GM23338 (cell line): ENCODE measurements at regions not wholly inside any gene's neighbourhood (a gene's known extent, or its start where the extent isn't known, plus 50 kb on each side); places are given as distances from the start of the nearest gene placed in this dataset.
A peak's percentile ranks its signal among the peaks of the same experiment; 100 is the strongest.

ENCODE experiments used
- ATAC-seq: fragments of 200-7000 bp; cut with Tn5 transposase; 3 replicates; pipeline ENCODE4 v1.9.1; 2020
- DNase-seq: peaks from one replicate; pipeline ENCODE4 v3.0.0-alpha.2; 2015; ENCODE audit warnings: low spot score
- H2AFZ ChIP-seq: fragments of 200-600 bp; sonication (generic); 2 replicates; pipeline ENCODE4 v1.8.0; 2016; ENCODE audit warnings: antibody characterized with exemption, mild to moderate bottlenecking, moderate library complexity
- H3F3A ChIP-seq: fragments of 200-600 bp; sonication (generic); replicated peaks from 2 replicates; pipeline ENCODE4 v1.8.0; 2017; ENCODE audit warnings: antibody characterized with exemption, mixed run types, low read depth
- H3K27ac ChIP-seq: fragments of 200-600 bp; sonication (generic); 2 replicates; pipeline ENCODE4 v1.6.1; 2016; ENCODE audit warnings: low read depth
- H3K27me3 ChIP-seq: fragments of 200-600 bp; sonication (generic); 2 replicates; pipeline ENCODE4 v1.8.0; 2016; ENCODE audit warnings: mild to moderate bottlenecking, mixed run types, moderate library complexity; ENCODE audit not compliant: insufficient read depth
- H3K36me3 ChIP-seq: fragments of 200-600 bp; sonication (generic); 2 replicates; pipeline ENCODE4 v1.8.0; 2016; ENCODE audit warnings: mild to moderate bottlenecking; ENCODE audit not compliant: insufficient read depth
- H3K4me1 ChIP-seq: fragments of 200-600 bp; sonication (generic); 2 replicates; pipeline ENCODE4 v1.8.0; 2016; ENCODE audit warnings: mild to moderate bottlenecking, moderate library complexity; ENCODE audit not compliant: insufficient read depth
- H3K4me2 ChIP-seq: fragments of 200-600 bp; sonication (generic); 2 replicates; pipeline ENCODE4 v1.7.1; 2017; ENCODE audit warnings: mixed run types
- H3K4me3 ChIP-seq: fragments of 200-600 bp; sonication (generic); 2 replicates; pipeline ENCODE4 v1.6.1; 2016; ENCODE audit warnings: mixed run types
- H3K79me2 ChIP-seq: fragments of 200-600 bp; sonication (generic); replicated peaks from 2 replicates; pipeline ENCODE4 v1.8.0; 2017; ENCODE audit warnings: mild to moderate bottlenecking; ENCODE audit not compliant: insufficient read depth
- H3K9me2 ChIP-seq: fragments of 200-600 bp; sonication (generic); 2 replicates; pipeline ENCODE4 v1.8.0; 2017; ENCODE audit not compliant: insufficient read depth
- H4K20me1 ChIP-seq: fragments of 200-600 bp; sonication (generic); replicated peaks from 2 replicates; pipeline ENCODE4 v1.8.0; 2017; ENCODE audit warnings: mild to moderate bottlenecking; ENCODE audit not compliant: insufficient read depth
- H3K27ac Mint-ChIP-seq: 2 replicates; pipeline ENCODE4 v1.8.0; 2020; ENCODE audit warnings: inconsistent platforms, mild to moderate bottlenecking, moderate library complexity, mixed read lengths
- H3K27me3 Mint-ChIP-seq: 3 replicates; pipeline ENCODE4 v1.8.0; 2022; ENCODE audit warnings: low read depth, mild to moderate bottlenecking, moderate library complexity, mixed read lengths, inconsistent platforms; ENCODE audit not compliant: insufficient read depth, poor library complexity
- H3K36me3 Mint-ChIP-seq: 3 replicates; pipeline ENCODE4 v1.8.0; 2021; ENCODE audit warnings: low read depth, mild to moderate bottlenecking, inconsistent platforms, moderate library complexity, mixed read lengths
- H3K4me1 Mint-ChIP-seq: 3 replicates; pipeline ENCODE4 v1.8.0; 2020; ENCODE audit warnings: mild to moderate bottlenecking, inconsistent platforms, mixed read lengths
- H3K4me3 Mint-ChIP-seq: 3 replicates; pipeline ENCODE4 v1.8.0; 2021; ENCODE audit warnings: moderate library complexity, mild to moderate bottlenecking, inconsistent platforms, mixed read lengths
- H3K9me3 Mint-ChIP-seq: 3 replicates; pipeline ENCODE4 v1.8.0; 2020; ENCODE audit warnings: moderate library complexity, mild to moderate bottlenecking, inconsistent platforms, mixed read lengths
- CREB1 ChIP-seq: fragments of 250-450 bp; sonication (Bioruptor Pico); IDR thresholded peaks from 2 replicates; pipeline ENCODE4 v1.5.0; 2020; ENCODE audit warnings: low read depth, mild to moderate bottlenecking, moderate library complexity
- EZH2 ChIP-seq: fragments of 200-600 bp; sonication (generic); IDR thresholded peaks from one replicate; pipeline ENCODE4 v1.8.0; 2017; ENCODE audit warnings: antibody characterized with exemption, mild to moderate bottlenecking, low read depth; ENCODE audit not compliant: unreplicated experiment
- EZH2phosphoT487 ChIP-seq: fragments of 200-600 bp; sonication (generic); IDR thresholded peaks from one replicate; pipeline ENCODE4 v1.8.1; 2018; ENCODE audit warnings: antibody characterized with exemption; ENCODE audit not compliant: unreplicated experiment
- JUNB ChIP-seq: IDR thresholded peaks from one replicate; pipeline ENCODE4 v1.6.1; 2016; ENCODE audit warnings: antibody characterized with exemption; ENCODE audit not compliant: unreplicated experiment
- NANOG ChIP-seq: IDR thresholded peaks from 2 replicates; pipeline ENCODE4 v1.6.1; 2016; ENCODE audit warnings: antibody characterized with exemption, borderline replicate concordance
- POLR2AphosphoS5 ChIP-seq: IDR thresholded peaks from 2 replicates; pipeline ENCODE4 v1.6.1; 2016; ENCODE audit warnings: antibody characterized with exemption, low read depth
- REST ChIP-seq: IDR thresholded peaks from one replicate; pipeline ENCODE4 v1.6.1; 2018; ENCODE audit warnings: antibody characterized with exemption; ENCODE audit not compliant: unreplicated experiment
- STAT1 ChIP-seq: IDR thresholded peaks from one replicate; pipeline ENCODE4 v1.6.1; 2016; ENCODE audit warnings: antibody characterized with exemption; ENCODE audit not compliant: unreplicated experiment
- ZNF331 ChIP-seq: fragments of 250-450 bp; sonication (Bioruptor Pico); IDR thresholded peaks from 2 replicates; pipeline ENCODE4 v1.5.0; 2020; ENCODE audit warnings: low read depth, mild to moderate bottlenecking, moderate library complexity
- ZNF462 ChIP-seq: fragments of 250-450 bp; sonication (Bioruptor Pico); IDR thresholded peaks from 2 replicates; pipeline ENCODE4 v1.5.0; 2020; ENCODE audit warnings: mild to moderate bottlenecking, moderate library complexity
- TF ChIP-seq, protein P1 (sequence below): IDR thresholded peaks from 2 replicates; pipeline ENCODE4 v1.6.1; 2016; ENCODE audit warnings: antibody characterized with exemption
- TF ChIP-seq, protein P2 (sequence below), 2 experiments: fragments of 200-600 bp in 1 of 2; sonication (generic) in 1 of 2; conservative IDR thresholded peaks; 2 replicates each; pipeline versions ENCODE4 v1.5.1 to v1.6.1; 2016 to 2017; ENCODE audit warnings: antibody characterized with exemption in 2 of 2, low read depth in 2 of 2, mild to moderate bottlenecking in 2 of 2, moderate library complexity in 1 of 2

GRCh38 chr2:58369594-58369993 lies 128.5 kb upstream of the FANCL start (continued):
- no peak for TF ChIP-seq EZH2phosphoT487
- no peak for TF ChIP-seq ZNF331 (CRISPR knock-in tag)
- no peak for TF ChIP-seq CREB1
- no peak for TF ChIP-seq POLR2AphosphoS5
- TF ChIP-seq JUNB: no peak
- no peak for TF ChIP-seq NANOG
- no peak for TF ChIP-seq ZNF462
- no peak for TF ChIP-seq STAT1

GRCh38 chr2:58364098-58364497 lies 123.0 kb upstream of the FANCL start:
- no peaks in the 10 kb centered on the region for H3F3A ChIP-seq
- H3K4me3 ChIP-seq: no peak overlapping the region
- no peak for TF ChIP-seq POLR2AphosphoS5
- TF ChIP-seq JUNB: no peak
- no peak for TF ChIP-seq REST
- no peak for TF ChIP-seq EZH2
- TF ChIP-seq, protein P1, sequence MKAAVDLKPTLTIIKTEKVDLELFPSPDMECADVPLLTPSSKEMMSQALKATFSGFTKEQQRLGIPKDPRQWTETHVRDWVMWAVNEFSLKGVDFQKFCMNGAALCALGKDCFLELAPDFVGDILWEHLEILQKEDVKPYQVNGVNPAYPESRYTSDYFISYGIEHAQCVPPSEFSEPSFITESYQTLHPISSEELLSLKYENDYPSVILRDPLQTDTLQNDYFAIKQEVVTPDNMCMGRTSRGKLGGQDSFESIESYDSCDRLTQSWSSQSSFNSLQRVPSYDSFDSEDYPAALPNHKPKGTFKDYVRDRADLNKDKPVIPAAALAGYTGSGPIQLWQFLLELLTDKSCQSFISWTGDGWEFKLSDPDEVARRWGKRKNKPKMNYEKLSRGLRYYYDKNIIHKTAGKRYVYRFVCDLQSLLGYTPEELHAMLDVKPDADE: no peak
- TF ChIP-seq, protein P2, sequence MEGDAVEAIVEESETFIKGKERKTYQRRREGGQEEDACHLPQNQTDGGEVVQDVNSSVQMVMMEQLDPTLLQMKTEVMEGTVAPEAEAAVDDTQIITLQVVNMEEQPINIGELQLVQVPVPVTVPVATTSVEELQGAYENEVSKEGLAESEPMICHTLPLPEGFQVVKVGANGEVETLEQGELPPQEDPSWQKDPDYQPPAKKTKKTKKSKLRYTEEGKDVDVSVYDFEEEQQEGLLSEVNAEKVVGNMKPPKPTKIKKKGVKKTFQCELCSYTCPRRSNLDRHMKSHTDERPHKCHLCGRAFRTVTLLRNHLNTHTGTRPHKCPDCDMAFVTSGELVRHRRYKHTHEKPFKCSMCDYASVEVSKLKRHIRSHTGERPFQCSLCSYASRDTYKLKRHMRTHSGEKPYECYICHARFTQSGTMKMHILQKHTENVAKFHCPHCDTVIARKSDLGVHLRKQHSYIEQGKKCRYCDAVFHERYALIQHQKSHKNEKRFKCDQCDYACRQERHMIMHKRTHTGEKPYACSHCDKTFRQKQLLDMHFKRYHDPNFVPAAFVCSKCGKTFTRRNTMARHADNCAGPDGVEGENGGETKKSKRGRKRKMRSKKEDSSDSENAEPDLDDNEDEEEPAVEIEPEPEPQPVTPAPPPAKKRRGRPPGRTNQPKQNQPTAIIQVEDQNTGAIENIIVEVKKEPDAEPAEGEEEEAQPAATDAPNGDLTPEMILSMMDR (conservative IDR thresholded peaks at IDR 0.05; ENCODE audit: low read depth in 2 of 2): no peak
- TF ChIP-seq CREB1: no peak
- no peak for TF ChIP-seq EZH2phosphoT487
- no peak for TF ChIP-seq ZNF331 (CRISPR knock-in tag)
- no peak for TF ChIP-seq STAT1
- H3K79me2 ChIP-seq: no peaks in the 10 kb centered on the region
- H3K27ac Mint-ChIP-seq: no peak overlapping the region
- no peaks in the 10 kb centered on the region for H3K27me3 ChIP-seq
- ATAC-seq (no peak), DNase-seq (no peak)
- H3K36me3 ChIP-seq: no peaks in the 10 kb centered on the region
- peak overlapping the region; percentile 14; the same call in 1 of the 2 replicates for H2AFZ ChIP-seq
- no peak overlapping the region for H3K27ac ChIP-seq
- no peaks in the 10 kb centered on the region for H4K20me1 ChIP-seq
- no peak overlapping the region for H3K4me3 Mint-ChIP-seq
- no peak overlapping the region for H3K4me2 ChIP-seq
- H3K9me3 Mint-ChIP-seq: no peaks in the 10 kb centered on the region
- H3K36me3 Mint-ChIP-seq: no peaks in the 10 kb centered on the region
- no peaks in the 10 kb centered on the region for H3K9me2 ChIP-seq
- H3K27me3 Mint-ChIP-seq: no peaks in the 10 kb centered on the region
- peaks cover 6% of the 10 kb centered on the region for H3K4me1 ChIP-seq
- peaks cover 7% of the 10 kb centered on the region for H3K4me1 Mint-ChIP-seq
